ENCODE measurements at regions not wholly inside any gene's neighbourhood (a gene's known extent, or its start where the extent isn't known, plus 50 kb on each side); places are given as distances from the start of the nearest gene placed in this dataset.

DNA sequence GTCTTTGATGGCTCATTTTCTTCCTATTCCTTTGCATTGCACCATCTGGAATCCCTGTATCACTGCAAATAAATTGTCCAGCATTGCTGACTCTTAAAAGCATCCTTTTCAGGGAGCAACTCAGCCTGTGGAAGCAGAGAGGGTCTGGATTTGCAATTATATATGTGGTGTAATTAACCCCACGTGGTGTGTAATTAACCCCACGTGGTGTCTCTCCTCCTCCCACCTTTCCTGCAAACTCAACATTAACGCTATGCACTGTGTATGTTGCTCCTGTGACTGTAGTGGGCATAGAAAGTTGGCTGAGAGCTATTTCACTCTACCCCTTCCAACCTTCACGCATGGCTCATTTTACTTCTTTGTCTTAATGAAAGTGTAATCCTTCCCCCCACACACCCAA is 689.0 kb upstream of the COBL start:
- no peaks in the 10 kb centered on the region for H3K4me1 Mint-ChIP-seq
- H3K27ac Mint-ChIP-seq, result no peak overlapping the region
- peaks cover 17% of the 10 kb centered on the region for H3K9me3 Mint-ChIP-seq
- no peaks in the 10 kb centered on the region for H3K27me3 Mint-ChIP-seq
- no peaks in the 10 kb centered on the region for H3K36me3 Mint-ChIP-seq (ENCODE audit: low read depth)
- DNase-seq (no peak), ATAC-seq (no peak)
- no peak overlapping the region for H3K4me3 Mint-ChIP-seq

- no peak for DNase-seq
- Mint-ChIP-seq H3K4me1 (no peaks in the 10 kb centered on the region), H3K36me3 (ENCODE audit: low read depth) (no peaks in the 10 kb centered on the region), H3K27me3 (no peaks in the 10 kb centered on the region), H3K9me3 (peaks cover 25% of the 10 kb centered on the region), H3K27ac (no peak overlapping the region), H3K4me3 (no peak overlapping the region)
- no peak for ATAC-seq
These were observed 679.1 kb upstream of the COBL start for GRCh38 chr7:51995596-51996179.

DNA sequence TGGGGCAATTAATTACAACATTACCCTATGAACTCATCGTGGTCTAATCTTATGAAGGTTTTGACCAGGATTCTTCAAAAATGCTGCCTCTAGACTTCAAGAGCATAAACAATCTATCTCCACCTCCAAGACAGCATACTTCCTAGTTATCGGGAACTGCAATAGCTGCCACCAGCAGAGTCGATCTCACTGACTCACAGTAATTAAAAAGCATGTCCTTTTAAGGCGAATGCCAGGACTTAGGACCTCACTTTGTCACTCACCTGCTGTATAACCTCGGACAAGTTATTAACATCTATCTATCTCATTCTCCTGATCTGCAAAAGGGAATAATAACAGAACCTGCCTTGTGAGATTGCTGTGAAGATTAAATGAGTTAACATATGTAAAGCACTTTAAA is 666.0 kb upstream of the COBL start:
- Mint-ChIP-seq H3K27ac (no peak overlapping the region), H3K4me3 (no peak overlapping the region), H3K9me3 (peaks cover 7% of the 10 kb centered on the region), H3K36me3 (ENCODE audit: low read depth) (peaks cover 2% of the 10 kb centered on the region), H3K27me3 (no peaks in the 10 kb centered on the region), H3K4me1 (no peaks in the 10 kb centered on the region)
- DNase-seq, result no peak
- ATAC-seq, result no peak

DNA sequence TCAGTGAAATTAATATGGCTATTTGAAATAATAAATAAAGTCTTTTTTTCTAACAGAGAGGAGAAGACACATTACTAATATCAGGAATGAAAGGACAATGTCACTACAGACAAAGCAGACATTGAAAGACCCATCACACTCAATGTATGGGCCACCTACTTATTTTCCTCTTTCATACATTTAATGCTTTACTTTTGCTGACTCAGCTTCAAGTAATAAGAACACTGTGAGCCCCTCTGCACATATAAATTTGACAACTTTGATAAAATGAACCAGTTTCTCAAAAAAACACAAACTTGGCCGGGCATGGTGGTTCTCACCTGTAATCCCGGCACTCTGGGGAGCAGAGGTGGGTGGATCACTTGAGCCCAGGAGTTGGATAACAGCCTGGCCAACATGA is 664.2 kb upstream of the COBL start:
- no peaks in the 10 kb centered on the region for H3K9me3 Mint-ChIP-seq
- peaks cover 2% of the 10 kb centered on the region for H3K36me3 Mint-ChIP-seq (ENCODE audit: low read depth)
- ATAC-seq (no peak), DNase-seq (no peak)
- H3K4me3 Mint-ChIP-seq, result no peak overlapping the region
- H3K27me3 Mint-ChIP-seq, result no peaks in the 10 kb centered on the region
- H3K27ac Mint-ChIP-seq, result no peak overlapping the region
- no peaks in the 10 kb centered on the region for H3K4me1 Mint-ChIP-seq

DNA sequence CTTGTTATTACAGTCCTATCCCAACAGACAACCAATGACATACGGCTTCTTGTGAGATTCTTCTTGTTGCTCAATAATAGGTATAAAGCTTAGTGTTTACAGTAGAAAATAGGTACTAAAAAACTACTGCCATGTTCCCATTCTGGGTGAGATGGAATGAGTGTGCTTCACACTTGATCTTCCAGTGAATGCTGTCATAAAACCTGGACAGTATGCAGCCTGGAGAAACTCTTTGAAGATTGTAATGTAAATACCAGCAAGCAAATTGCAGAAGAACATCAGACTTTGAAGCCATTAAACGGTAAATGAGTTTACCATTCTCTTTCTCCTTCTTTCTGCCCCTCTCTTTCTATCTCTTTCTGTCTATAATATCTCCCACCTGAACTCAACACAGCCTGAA is 663.7 kb upstream of the COBL start:
- Mint-ChIP-seq H3K4me1 (no peaks in the 10 kb centered on the region), H3K27me3 (no peaks in the 10 kb centered on the region), H3K9me3 (no peaks in the 10 kb centered on the region), H3K36me3 (ENCODE audit: low read depth) (peaks cover under 1% of the 10 kb centered on the region), H3K4me3 (no peak overlapping the region), H3K27ac (no peak overlapping the region)
- DNase-seq (no peak), ATAC-seq (no peak)

- Mint-ChIP-seq H3K27me3 (no peaks in the 10 kb centered on the region), H3K4me1 (no peaks in the 10 kb centered on the region), H3K4me3 (no peak overlapping the region), H3K9me3 (no peaks in the 10 kb centered on the region), H3K27ac (no peak overlapping the region), H3K36me3 (ENCODE audit: low read depth) (no peaks in the 10 kb centered on the region)
- ATAC-seq (no peak), DNase-seq (no peak)
These were observed 661.3 kb upstream of the COBL start for GRCh38 chr7:51977913-51978312.

DNA sequence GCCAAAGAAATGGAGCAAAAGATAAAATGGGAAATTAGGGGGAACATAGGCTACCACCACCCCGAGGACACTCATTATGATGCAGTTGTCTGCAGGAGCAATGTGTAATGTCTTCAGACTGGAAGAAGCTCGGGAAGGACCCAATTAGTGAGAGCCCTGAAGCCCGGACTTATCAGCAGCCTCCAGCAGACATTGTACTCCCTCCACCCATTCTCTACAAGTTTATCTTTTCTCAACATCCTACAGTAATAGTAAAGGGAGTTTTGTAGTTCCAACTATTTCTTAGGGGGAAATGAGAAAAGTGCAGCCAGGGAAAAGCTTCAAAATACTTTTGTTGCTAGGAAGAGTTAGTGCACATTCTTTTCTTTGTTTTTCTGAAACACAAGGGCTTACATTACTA is 657.3 kb upstream of the COBL start:
- DNase-seq, result no peak
- Mint-ChIP-seq H3K4me3 (no peak overlapping the region), H3K27ac (no peak overlapping the region)

DNA sequence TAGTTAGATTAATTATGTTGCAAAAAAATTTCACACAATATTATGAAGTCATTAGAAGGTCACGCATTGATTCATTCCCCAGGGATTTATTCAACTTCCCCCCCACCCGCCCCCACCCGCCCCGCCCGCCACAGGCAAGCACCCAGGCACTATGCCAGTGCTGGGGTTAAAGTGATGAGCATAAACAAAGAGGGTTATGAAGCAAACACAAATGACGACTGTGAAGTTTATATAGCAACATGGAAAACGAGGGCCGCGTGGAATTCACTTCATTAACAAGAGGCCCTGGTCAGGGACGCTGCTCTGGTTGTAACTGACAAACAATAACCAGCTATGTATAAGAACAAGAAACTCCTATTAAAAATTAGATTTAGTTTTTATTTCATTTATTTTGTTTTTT is 656.5 kb upstream of the COBL start:
- H3K27ac Mint-ChIP-seq, result no peak overlapping the region
- H3K4me1 Mint-ChIP-seq, result no peaks in the 10 kb centered on the region

More for the DNA sequence above, 657.3 kb upstream of the COBL start:
- Mint-ChIP-seq H3K9me3 (peaks cover 5% of the 10 kb centered on the region), H3K36me3 (ENCODE audit: low read depth) (no peaks in the 10 kb centered on the region), H3K27me3 (no peaks in the 10 kb centered on the region), H3K4me1 (no peaks in the 10 kb centered on the region)
- ATAC-seq, result no peak

GRCh38 chr7:51970961-51971665 is 654.5 kb upstream of the COBL start:
- Mint-ChIP-seq H3K4me3 (no peak overlapping the region), H3K4me1 (no peaks in the 10 kb centered on the region), H3K27me3 (no peaks in the 10 kb centered on the region), H3K9me3 (peaks cover 10% of the 10 kb centered on the region), H3K27ac (no peak overlapping the region), H3K36me3 (ENCODE audit: low read depth) (no peaks in the 10 kb centered on the region)
- DNase-seq (no peak), ATAC-seq (no peak)

More for the DNA sequence above, 656.5 kb upstream of the COBL start:
- ATAC-seq (no peak), DNase-seq (no peak)
- Mint-ChIP-seq H3K4me3 (no peak overlapping the region), H3K27me3 (no peaks in the 10 kb centered on the region), H3K36me3 (ENCODE audit: low read depth) (no peaks in the 10 kb centered on the region), H3K9me3 (peaks cover 5% of the 10 kb centered on the region)

DNA sequence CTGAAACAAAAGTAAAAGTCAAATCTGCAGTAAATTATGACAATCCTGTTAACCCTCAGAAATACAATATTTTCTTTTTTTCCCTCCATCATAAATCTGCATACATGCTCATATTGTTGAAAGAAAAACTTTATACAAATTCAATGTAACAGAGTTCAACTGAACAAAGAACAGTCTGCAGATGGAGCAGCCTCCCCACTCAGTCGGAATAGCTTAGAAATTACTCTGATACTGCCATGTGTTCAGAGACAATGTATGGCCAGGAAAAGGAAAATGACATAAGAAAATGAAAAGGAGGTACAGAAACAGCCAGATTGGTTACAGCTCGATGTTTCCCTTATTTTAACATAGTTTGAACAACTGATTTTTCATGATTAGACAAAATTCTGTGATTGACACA is 651.9 kb upstream of the COBL start:
- no peak for ATAC-seq
- H3K27me3 Mint-ChIP-seq, result no peaks in the 10 kb centered on the region
- DNase-seq, result no peak
- H3K4me1 Mint-ChIP-seq, result no peaks in the 10 kb centered on the region
- no peak overlapping the region for H3K4me3 Mint-ChIP-seq
- H3K36me3 Mint-ChIP-seq (ENCODE audit: low read depth), result no peaks in the 10 kb centered on the region
- H3K27ac Mint-ChIP-seq, result no peak overlapping the region
- H3K9me3 Mint-ChIP-seq, result peaks cover 10% of the 10 kb centered on the region

- ATAC-seq, result no peak
- H3K36me3 Mint-ChIP-seq (ENCODE audit: low read depth), result no peaks in the 10 kb centered on the region
- peaks cover 4% of the 10 kb centered on the region for H3K9me3 Mint-ChIP-seq
These were observed 648.8 kb upstream of the COBL start for GRCh38 chr7:51965454-51965853.

GRCh38 chr7:51961804-51962203 is 645.2 kb upstream of the COBL start:
- H3K9me3 Mint-ChIP-seq, result peaks cover 5% of the 10 kb centered on the region
- no peaks in the 10 kb centered on the region for H3K27me3 Mint-ChIP-seq
- no peak overlapping the region for H3K4me3 Mint-ChIP-seq
- H3K4me1 Mint-ChIP-seq, result no peaks in the 10 kb centered on the region
- no peak for ATAC-seq
- no peaks in the 10 kb centered on the region for H3K36me3 Mint-ChIP-seq (ENCODE audit: low read depth)
- DNase-seq, result no peak
- no peak overlapping the region for H3K27ac Mint-ChIP-seq

More at GRCh38 chr7:51965454-51965853, 648.8 kb upstream of the COBL start:
- Mint-ChIP-seq H3K4me3 (no peak overlapping the region), H3K27ac (no peak overlapping the region), H3K4me1 (no peaks in the 10 kb centered on the region), H3K27me3 (no peaks in the 10 kb centered on the region)
- no peak for DNase-seq

GRCh38 chr7:51950813-51951212 is 634.2 kb upstream of the COBL start:
- Mint-ChIP-seq H3K27ac (no peak overlapping the region), H3K4me3 (no peak overlapping the region), H3K36me3 (ENCODE audit: low read depth) (no peaks in the 10 kb centered on the region), H3K4me1 (no peaks in the 10 kb centered on the region), H3K27me3 (no peaks in the 10 kb centered on the region), H3K9me3 (peaks cover 13% of the 10 kb centered on the region)
- DNase-seq, result no peak
- no peak for ATAC-seq

GRCh38 chr7:51949726-51950644 is 633.4 kb upstream of the COBL start:
- Mint-ChIP-seq H3K9me3 (peaks cover 19% of the 10 kb centered on the region), H3K27ac (no peak overlapping the region), H3K4me3 (no peak overlapping the region), H3K4me1 (no peaks in the 10 kb centered on the region), H3K27me3 (no peaks in the 10 kb centered on the region), H3K36me3 (ENCODE audit: low read depth) (no peaks in the 10 kb centered on the region)
- ATAC-seq, result no peak
- no peak for DNase-seq

- Mint-ChIP-seq H3K27me3 (no peaks in the 10 kb centered on the region), H3K4me1 (no peaks in the 10 kb centered on the region), H3K36me3 (ENCODE audit: low read depth) (no peaks in the 10 kb centered on the region), H3K9me3 (peaks cover 30% of the 10 kb centered on the region), H3K27ac (no peak overlapping the region), H3K4me3 (no peak overlapping the region)
- ATAC-seq (no peak), DNase-seq (no peak)
These were observed 614.2 kb upstream of the COBL start for GRCh38 chr7:51930834-51931233.
